ENCODE measurements at regions not wholly inside any gene's neighbourhood (a gene's known extent, or its start where the extent isn't known, plus 50 kb on each side); places are given as distances from the start of the nearest gene placed in this dataset.

GRCh38 chrY:14895821-14896220, 371.5 kb downstream of the NLGN4Y start:
- DNase-seq (ENCODE audit: low read depth) = peak; percentile 0

GRCh38 chrY:14905894-14906293, 381.6 kb downstream of the NLGN4Y start:
- DNase-seq (ENCODE audit: low read depth) = no peak
